NCI-H2171 (cell line): ENCODE measurements at regions not wholly inside any gene's neighbourhood (a gene's known extent, or its start where the extent isn't known, plus 50 kb on each side); places are given as distances from the start of the nearest gene placed in this dataset.
"Not testable (repeated sequence)": the region's sequence is repeated elsewhere in the genome, so short reads cannot be mapped to it uniquely, and the experiment has no call there.

Experiments used
- DNase-seq: peaks from one replicate; lab custom pipeline; 2025; lab: John Stamatoyannopoulos, UW

DNA sequence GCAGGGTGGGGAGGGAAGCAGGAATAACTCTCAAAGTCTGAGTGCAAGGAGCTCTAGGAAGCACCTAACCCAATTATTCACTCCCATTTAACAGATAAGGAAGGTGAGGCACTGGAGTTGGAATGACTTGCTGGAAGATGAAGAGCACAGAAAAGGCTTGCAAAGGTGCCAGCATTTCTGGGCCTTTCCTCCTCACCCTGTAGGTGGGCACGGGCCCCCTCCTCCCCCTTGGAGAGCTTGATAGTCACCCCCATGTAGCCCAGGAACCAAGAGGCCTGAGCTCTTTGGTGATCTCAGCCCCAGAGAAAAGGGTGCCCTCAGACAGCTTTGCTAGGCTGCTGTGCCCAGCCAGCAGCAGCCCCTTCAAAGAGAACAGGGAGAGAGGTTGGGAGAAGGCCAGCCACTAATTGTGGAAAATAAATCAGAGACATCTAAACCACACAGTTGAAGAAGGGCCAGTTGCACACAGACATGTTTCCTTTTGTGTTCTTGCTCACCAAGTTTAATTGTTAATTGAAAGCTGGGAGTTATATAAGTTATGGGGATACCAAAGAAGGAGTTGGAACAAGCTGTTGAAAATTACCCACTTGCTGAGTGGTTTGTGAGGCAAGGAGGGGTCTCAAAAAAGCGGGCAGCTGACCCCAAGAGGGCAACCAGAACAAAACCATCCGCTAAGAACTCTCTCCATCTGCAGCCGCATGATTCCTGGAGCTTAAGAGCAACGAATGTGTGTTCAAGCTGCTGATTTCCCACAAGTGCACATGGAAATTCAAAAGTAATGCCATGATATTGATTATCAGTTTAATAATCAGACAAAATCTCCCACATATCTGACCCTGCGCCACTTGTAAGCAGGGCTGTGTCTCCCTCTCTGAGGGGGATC lies 77.0 kb downstream of the MRPL14 start:
- no peak for DNase-seq

DNA sequence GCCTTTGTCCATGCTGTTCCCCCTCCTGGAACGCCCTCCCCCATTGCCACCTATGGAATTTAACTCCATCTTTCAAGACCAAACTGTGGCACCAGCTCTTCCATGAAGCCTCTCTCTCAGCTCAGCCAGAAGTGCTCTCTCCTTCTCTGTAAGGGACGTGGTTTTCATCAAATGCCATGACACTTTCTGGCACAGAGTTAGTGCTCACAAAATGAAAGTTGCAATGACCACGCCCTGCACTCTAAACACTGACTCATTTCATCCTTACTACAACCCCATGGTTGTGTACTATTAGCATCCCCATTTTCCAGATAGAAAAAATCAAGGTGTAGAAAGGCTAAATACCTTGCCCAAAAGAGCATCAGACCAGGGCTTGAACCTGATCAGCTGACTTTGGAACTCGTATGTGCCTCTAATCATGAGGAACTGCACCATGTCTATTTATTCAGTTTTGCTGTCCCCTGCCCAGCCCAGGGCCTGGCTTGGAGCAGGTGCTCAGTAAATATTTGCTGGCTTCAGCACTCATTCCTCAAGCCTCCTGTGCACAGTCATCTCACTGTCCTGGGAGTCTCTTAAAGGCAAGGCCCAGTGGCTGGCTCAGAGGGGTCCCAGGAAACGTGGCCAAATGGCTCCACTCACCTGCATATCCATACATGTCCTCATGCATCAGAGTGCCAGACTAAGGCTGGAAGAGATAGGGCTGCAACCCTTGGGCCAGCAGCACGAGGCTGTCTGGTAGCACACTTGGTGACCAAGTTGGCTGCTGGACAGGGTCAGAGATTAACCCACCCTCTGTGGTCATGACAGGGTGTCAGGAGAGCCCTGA lies 77.9 kb downstream of the MRPL14 start:
- DNase-seq = no peak

DNA sequence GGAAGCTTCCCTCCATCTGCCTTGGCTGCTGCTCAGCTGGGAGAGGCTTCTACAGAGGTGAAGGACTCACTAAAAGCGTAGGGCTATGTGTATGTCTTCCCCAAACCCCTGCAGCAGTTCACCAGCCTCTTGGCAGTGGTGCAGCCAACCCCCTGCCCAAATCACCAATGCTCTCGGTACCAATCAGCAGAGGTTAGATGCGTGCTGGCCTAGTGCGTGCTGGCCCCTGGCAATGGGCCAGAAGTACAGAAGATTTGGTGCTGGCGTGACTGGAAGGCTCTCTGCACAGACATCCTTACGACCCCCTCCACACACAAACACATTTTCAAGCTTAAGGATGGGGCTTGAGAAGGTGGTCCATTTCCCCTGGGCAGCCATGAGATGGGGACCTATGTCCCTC lies 79.0 kb downstream of the MRPL14 start:
- no peak for DNase-seq

DNA sequence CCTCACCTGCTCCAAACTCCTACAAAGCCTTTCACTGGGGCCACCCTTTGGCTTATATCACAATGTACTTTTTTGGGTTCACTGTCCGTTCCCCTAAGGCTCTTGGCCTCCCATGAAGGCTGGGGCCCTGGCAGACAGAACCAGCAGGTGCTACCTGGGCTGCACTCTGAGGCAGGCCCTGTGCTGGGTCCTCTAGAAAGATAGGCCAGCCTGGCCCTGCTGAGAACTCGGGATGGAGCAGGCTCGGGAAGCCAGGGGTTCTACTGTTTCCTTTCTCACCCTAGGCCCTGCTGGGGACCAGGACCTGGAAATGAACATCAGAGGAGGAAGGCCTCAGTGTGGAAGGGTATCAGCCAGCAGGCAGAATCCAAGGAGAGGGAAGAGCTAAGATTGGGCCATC lies 79.5 kb downstream of the MRPL14 start:
- no peak for DNase-seq

DNA sequence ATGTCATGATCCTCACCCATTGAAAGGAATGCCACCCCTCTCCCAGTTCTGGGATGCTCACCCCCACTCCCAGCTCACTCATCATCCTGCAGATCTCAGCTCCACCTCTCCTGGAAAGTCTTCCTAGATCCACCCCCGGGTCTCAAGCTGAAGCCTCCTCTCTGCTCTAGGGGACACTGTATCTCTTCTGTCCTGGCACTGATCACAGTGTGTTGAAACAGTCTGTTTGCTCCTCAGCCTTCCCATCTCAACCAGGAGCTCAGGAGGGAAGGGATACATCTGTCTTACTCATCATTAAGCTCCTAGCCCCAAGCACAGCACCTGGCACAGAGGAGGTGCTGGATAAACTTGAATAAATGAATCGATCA lies 80.1 kb downstream of the MRPL14 start:
- DNase-seq = no peak

DNA sequence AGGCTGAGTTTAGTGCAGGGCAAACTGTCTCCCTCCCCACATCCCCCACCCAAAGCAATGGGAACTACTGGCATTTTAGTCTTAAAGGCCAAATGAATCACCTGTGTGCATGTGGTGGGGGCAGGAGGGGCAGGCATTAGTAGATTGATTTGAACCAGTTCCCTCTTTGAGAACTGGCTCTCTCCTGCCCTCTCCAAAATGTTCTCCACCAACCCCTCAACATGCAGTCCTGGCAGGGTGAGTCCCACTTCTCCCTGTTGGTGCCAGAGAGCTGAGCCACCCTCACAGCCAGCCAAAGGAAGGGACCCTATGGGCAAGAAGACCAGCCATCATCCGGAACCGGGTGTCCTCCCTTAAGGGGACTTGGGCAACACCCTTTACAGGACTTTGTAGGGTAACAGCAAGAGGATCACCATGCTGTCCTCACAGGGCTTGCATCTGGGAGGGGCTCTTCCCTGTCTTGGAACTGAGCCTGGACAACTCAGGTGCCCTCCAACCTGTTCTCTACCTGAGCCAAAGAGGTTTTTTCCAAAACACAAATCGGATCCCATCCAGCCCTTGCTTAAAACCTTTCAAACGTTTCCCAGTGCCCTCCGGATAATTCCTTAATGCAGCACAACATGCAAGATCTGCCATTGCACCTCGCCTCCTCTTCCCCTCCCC lies 80.6 kb downstream of the MRPL14 start:
- DNase-seq = no peak

DNA sequence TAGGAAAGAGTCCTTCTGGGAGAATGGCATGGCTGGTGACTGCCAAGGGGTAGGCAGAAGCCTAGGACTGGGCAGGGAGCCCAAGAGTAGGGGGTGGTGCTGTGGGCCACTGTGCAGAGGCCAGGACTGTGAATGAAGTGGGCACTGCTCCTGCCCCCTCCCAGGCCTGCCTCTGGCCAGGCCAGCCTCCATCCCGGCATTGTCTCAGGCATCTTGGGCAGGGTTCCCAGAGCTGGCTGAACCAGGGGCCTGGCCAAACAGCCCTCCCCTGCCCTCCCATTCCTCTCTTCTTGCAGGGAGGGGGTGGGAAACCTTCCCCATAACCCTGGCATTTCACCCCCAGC lies 81.6 kb downstream of the MRPL14 start:
- no peak for DNase-seq

DNA sequence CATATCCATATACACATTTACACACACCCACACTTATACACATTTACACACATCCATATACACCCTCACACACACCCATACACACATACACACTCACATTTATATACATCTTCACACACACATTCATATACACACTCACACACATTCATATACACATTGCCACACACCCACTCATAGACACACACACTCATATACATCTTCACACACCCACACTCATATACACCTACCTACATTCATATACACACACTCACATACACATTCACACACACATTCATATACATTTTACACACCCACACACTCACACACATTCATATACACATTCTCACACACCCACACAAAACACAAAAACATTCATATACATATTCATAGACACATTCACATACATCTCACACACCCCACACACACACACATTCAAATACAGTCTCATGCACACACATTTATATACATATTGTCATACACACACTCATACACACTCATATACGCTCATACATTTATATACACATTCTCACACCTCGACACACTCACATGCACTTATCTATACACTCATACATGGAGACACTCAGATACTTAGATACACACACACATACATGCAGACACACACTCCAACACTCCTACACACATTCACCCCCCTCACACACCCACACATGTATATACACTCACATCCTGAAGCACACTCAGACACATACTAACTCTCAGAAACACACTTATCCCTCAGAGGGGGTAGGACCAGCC lies 82.1 kb downstream of the MRPL14 start:
- DNase-seq = no peak

DNA sequence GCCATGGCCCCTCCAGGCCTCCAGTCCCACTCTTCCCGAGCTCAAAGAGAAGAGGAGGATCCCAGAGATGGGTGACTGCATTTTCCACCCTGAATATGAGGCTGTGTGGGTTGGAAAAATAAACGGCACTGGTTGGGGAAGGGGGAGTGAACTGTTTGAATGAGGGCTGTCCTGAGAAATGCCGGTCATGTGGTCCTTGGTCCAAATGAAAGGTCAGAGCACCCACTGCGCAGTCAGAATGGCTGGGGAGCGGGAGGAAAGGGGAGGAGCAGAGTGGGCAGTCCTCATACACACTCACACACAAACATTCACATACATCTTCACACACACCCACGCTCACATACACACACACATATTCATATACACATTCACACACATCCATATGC lies 83.1 kb downstream of the MRPL14 start:
- no peak for DNase-seq

DNA sequence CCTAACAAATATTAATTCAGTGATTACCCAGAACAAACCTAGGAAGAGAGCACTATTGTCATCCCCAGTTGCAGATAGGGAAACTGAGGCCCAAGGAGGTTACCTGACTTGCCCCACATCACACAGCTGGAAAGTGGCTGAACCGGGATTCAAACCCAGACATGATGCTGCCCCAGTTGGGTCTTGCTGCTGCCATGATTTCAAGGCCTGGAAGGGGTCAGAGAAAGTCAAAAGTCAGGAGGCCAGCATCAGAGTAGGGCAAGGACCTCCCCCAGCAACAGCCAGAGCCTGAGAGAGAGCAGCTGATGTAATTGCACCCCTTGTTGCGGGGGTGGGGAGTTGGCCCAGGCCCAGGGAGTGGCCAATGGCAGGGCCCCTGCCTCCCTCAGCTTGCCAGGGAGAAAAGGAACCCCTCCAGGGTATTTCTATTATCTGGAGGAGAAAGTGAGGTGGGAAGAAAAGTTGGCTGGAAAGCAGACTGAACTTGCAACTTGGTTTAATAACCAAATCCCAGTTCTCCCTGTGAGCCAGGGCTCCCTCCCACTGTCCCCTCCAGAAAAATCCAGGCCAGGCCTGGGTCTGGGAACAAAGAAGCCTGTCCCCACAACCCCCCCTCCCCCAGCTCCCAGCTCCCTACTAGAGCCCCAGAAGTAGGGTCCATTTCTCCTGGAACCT lies 83.6 kb downstream of the MRPL14 start:
- DNase-seq = no peak

DNA sequence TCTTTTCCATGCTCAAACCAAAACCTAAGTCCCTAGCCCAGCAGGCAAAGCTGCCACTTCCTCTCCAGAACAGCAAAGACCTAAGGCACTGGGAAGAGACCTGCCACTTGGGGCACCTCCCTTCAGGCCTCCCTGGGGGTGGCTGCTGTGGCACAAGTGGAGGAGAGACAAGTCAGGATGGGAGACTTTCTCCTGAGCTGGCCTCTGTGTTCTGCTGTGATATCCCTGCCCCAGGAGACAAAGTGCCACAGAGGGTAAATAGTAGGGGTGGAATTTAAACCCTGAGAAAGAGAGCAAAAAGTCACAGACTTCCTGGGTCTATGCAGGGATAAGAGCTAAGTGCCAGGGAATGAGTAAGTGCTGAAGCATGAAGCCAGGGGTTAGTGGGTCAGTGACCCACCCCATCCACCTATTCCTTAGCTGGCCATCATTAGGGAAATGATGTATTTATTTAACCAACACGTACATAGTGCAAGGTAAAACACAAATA lies 84.2 kb downstream of the MRPL14 start:
- no peak for DNase-seq

DNA sequence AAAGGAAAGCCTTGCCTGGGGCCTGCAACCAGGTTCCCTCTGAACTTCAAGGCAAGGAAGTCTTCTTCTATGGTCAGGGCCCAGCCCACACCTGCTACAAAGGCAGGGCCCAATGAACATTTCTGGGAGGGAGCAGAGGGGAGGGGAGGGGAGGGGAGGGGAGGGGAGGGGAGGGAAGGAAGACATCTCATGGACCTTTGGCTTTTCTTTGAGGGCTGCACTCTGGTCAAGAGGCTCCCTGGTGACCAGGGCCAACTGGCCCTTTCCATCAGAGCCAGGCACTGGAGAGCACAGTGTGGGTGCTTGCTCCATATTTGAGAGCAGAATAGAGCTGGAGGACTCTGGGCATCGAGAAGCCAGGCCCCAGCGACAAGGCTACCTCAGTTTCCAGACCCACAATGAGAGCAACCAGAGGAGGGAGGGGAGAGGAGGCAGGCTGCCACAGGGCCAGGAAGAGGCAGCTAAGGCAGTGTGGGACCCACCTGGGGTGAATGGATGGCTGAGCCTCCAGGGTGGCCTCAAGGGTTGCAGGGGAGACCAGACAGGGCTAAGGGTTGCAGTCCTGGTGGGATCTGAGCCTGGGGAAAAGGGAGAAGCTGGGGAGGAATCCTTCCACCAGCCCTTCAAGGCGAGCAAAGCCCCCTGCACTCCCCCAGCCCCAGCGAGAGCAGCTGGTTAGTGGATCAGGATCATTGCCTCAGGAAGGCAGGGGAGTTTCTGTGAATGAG lies 84.8 kb downstream of the MRPL14 start:
- DNase-seq = no peak

DNA sequence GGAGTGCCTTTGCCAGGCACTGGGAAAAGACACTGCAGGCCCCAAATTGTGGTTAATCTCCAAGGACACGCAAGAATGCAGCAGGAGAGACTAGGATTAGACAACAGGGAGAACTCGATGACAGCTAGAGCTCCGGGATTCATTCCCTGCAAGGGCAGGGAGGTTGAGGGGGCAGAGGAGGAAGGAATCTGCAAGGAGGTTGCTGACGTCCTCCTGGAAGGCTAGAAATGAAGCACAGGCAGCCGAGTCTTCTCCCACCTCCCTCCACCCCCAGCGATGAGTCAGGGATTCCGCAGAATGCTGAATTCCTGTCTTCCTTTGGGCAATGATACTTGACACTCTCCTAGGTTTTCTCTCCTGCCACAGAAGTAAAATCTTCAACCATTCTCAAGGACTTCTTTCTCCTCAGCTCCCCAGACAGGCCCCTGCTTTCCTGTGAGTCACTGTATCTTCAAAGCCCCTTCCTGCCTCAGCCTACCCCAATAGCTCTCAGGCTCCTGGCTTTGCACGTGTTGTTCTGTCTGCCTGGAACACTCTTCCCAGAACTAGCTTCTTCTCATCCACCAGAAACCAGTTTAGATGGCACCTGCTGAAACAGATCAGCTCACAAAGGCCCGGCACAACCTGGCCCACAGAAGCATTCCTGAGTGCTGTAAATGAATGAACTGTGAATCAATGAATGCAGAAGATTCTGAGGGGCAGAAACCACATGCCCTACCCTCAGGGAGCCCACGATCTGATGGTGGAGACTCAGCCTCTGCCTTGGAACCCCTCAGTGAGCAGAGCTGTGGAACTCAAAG lies 85.6 kb downstream of the MRPL14 start:
- no peak for DNase-seq

DNA sequence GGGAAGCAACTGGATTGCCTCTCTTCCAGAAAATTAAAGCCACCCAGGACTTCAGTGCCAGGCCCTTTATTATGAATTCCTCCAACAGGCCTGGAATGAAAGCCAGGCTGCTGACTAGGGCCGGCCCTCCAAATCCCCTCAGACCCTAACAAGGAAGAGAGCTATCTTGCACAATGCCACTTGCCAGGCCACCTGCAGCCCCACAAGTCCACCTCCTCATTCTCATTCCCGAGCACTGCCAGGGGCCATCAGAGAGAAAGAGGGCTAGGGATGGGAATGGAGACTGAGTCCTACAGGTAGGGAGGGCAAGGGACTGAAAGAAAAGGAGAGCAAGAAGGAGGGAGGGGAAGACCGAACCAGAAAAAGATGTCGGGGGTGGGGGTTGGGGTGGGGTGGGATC lies 86.5 kb downstream of the MRPL14 start:
- DNase-seq = no peak

DNA sequence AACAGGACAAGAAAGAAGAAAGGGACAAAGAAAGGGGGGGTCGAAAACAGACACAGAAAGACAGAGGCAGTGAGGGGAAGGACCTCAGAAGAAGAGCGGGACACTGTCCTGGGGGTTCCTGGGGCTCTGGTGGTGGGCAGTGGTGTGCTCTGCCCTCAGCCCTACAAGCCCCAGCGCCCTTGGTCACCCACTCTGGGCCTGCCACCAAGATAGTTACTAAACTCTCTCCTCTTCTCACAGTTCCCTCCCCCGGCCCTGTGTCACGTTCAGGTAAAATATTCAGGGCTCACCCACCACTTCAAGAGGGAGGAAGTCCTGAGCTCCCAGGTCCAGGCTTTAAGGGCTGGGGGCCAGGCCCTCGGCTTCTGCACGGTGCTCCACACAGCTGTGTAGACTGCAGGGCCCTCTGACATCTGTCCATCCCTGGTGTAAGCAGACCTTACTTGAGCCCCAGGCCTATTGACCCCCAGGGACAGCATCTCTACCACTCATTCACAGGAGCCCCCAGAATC lies 87.4 kb downstream of the MRPL14 start:
- DNase-seq = no peak

DNA sequence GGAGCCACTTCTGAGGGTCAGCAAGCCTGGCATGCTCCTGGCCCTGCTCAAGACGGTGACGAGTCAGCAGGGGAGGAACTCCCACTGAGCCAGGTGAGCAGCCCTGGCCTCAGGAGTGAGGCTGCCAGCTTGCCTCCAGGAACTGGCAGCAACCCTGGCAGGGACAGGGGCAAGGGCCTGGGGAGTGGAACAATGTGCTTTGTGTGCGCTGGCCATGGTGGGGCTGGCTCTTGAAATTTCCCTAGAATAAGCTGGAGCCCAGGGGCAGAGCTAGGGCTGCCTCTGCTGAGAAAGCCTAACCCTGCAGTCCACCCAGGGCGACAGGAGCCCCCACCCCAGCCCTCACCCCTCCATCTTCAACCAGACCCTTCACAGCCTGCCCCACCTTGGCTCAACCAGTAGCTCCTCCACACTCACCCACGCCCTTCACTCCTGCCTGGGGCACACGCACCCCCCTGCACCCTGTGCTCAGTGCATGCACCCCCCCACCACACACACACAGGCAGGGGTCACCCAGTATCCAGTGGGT lies 88.0 kb downstream of the MRPL14 start:
- DNase-seq = no peak

DNA sequence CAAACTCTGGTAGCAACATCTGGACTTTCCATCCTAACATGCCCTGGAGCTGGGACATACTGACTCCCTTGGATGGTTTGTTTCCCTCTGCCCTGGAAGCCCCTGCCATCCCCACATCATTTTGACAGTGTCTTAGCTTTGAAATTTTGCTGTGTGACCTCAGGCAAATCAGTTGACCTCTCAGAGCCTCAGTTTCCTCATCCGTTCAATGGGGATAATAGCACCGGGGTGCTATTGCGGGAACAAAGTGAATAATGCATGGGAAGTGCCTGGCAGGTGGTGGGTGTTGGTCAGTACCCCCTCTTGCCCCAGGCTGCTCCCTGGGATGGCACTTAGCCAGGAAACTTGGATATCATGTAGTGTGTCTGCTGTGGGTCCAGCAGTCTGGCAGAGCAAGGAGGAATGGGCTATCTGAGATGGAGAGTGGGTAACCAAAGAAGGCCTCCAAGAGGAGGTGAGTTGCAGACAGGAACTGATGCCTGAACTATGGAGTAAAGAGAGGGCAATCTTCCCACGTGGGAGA lies 88.6 kb downstream of the MRPL14 start:
- no peak for DNase-seq

DNA sequence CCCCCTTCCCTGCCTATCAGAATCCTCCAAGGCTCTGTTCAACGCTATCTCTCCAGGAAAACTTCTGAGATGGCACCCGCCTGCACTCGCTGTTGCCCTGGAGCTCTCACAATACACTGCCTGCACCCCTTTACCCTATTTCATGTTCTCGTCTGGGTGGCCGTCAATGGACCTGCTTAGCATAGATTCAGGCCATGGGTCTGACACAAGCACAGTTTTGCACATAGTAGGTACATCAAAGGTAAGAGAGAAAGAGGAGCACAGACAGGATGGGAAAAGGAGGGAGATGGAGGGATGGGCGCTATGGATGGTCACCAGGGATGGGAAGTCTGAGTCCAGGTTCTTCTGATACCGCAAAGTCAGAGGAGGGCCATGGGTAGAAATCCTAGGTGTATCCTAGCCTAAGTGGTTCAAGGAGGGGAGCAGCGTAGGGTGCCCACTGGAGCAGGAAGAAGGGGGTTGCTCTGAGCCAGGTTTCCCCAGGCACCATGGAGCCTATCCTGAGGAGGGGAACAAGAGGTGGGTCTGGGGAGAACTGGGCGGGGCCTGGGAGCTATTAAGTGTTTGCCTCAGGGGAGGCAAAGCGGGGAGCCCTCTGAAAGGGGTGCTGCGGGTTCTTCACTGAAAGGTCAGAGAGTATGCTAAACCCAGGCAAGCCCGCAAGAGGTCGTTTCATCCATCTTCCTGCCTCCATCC lies 89.3 kb downstream of the MRPL14 start:
- no peak for DNase-seq

DNA sequence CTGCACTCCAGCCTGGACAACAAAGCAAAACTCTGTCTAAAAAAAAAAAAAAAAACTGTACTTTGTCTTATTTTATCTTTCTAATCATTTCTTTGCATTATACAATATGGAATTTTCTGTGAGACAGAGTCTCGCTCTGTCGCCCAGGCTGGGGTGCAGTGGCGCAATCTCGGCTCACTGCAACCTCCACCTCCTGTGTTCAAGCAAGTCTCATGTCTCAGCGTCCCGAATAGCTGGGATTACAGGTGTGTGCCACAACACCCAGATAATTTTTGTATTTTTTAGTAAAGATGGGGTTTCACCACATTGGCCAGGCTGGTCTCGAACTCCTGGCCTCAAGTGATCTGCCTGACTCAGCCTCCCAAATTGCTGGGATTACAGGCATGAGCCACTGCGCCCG lies 90.0 kb downstream of the MRPL14 start:
- DNase-seq = not testable (repeated sequence)
